Thyroid gland (tissue), 4 donors: ENCODE measurements at regions not wholly inside any gene's neighbourhood (a gene's known extent, or its start where the extent isn't known, plus 50 kb on each side); places are given as distances from the start of the nearest gene placed in this dataset.

Experiments used
- DNase-seq, 2 donors: peaks; one replicate each; pipeline ENCODE4 v3.0.0-alpha.2; 2019
- H3K27ac ChIP-seq, 3 donors: fragments of 200-600 bp; sonication (generic); 1 replicate in 2 of 3; 2 replicates in 1 of 3; pipeline ENCODE4 v1.5.1; 2016 to 2019; ENCODE audit warnings: mild to moderate bottlenecking in 1 of 3, moderate library complexity in 1 of 3
- H3K27me3 ChIP-seq: fragments of 200-600 bp; sonication (generic); one replicate; pipeline ENCODE4 v1.5.1; 2019
- H3K36me3 ChIP-seq, 2 donors: fragments of 200-600 bp; sonication (generic); one replicate each; pipeline ENCODE4 v1.5.1; 2016 to 2019
- H3K4me1 ChIP-seq, 2 donors: fragments of 200-600 bp; sonication (generic); one replicate each; pipeline ENCODE4 v1.5.1; 2017 to 2019
- H3K4me3 ChIP-seq, 3 donors: fragments of 200-600 bp; sonication (generic); replicated peaks in 1 of 3; 1 replicate in 2 of 3; 2 replicates in 1 of 3; pipeline ENCODE4 v1.5.1; 2016; ENCODE audit warnings: mild to moderate bottlenecking in 1 of 3
- H3K9me3 ChIP-seq: fragments of 200-600 bp; sonication (generic); one replicate; pipeline ENCODE4 v1.5.1; 2017
- POLR2A ChIP-seq, 2 donors: fragments of 450-650 bp; IDR thresholded peaks; one replicate each; pipeline ENCODE4 v1.6.1; 2017; ENCODE audit warnings: antibody characterized with exemption in 2 of 2, mild to moderate bottlenecking in 2 of 2, moderate library complexity in 1 of 2
- WGBS, 2 donors: methylation state at CpG; one replicate each; pipeline ENCODE4 v1.1.5; 2017; 5-methylcytosine and 5-hydroxymethylcytosine counted together
- intact Hi-C: fragments of 100-400 bp; cut with DNase I; formaldehyde crosslinking; loops from one replicate; pipeline ENCODE4 v1.15.1; 2023
- TF ChIP-seq, protein P1 (sequence below), 6 experiments: fragments of 200-600 bp in 3 of 6; fragments of 450-650 bp in 3 of 6; sonication (generic) in 3 of 6; IDR thresholded peaks; one replicate each; pipeline ENCODE4 v1.5.1; 2016 to 2019; ENCODE audit warnings: antibody characterized with exemption in 6 of 6, mild to moderate bottlenecking in 2 of 6, inconsistent platforms in 1 of 6, moderate library complexity in 1 of 6

DNA sequence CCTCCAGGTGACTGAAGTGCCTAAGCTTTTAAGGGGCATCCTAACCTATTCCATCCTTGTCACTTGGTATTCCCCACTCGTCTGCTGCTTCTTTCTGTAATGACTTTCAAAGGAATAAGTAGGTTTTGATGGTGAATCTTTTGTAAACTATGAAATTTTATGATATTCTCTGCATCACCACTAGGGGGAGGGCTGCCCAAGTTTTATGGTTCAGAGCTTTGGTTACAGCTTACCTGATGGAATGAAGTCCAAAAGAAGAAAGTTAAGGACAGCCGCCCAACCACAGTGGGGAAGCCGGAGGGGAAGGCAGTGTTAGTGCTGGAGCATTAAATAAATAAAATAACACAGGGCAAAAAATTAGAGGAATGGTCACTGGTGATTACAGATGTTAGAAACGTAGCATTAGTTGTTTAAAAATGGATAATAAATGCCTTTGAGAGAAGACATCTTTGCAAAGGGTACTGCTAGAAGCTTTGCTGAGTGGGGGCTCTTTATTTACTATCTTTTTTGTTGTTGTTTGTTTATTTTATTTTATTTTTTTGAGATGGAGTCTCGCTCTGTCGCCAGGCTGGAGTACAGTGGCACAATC is 204.9 kb downstream of the GBA3 start:
- Histone ChIP-seq H3K36me3 (no peaks in the 10 kb centered on the region), H3K27ac (no peak overlapping the region), H3K27me3 (no peaks in the 10 kb centered on the region), H3K4me3 (no peak overlapping the region), H3K9me3 (no peaks in the 10 kb centered on the region), H3K4me1 (no peaks in the 10 kb centered on the region)
- WGBS, 2 donors = 49 to 54% methylated on average over 6 of the region's 6 CpGs
- peak; percentile 6 to 40 for DNase-seq
- TF ChIP-seq, protein P1, sequence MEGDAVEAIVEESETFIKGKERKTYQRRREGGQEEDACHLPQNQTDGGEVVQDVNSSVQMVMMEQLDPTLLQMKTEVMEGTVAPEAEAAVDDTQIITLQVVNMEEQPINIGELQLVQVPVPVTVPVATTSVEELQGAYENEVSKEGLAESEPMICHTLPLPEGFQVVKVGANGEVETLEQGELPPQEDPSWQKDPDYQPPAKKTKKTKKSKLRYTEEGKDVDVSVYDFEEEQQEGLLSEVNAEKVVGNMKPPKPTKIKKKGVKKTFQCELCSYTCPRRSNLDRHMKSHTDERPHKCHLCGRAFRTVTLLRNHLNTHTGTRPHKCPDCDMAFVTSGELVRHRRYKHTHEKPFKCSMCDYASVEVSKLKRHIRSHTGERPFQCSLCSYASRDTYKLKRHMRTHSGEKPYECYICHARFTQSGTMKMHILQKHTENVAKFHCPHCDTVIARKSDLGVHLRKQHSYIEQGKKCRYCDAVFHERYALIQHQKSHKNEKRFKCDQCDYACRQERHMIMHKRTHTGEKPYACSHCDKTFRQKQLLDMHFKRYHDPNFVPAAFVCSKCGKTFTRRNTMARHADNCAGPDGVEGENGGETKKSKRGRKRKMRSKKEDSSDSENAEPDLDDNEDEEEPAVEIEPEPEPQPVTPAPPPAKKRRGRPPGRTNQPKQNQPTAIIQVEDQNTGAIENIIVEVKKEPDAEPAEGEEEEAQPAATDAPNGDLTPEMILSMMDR (IDR thresholded peaks at IDR 0.05) = peak; percentile 59 to 85 (median 71)
- no peak for TF ChIP-seq POLR2A (IDR thresholded peaks at IDR 0.05)
- intact Hi-C loops = no loop called here

DNA sequence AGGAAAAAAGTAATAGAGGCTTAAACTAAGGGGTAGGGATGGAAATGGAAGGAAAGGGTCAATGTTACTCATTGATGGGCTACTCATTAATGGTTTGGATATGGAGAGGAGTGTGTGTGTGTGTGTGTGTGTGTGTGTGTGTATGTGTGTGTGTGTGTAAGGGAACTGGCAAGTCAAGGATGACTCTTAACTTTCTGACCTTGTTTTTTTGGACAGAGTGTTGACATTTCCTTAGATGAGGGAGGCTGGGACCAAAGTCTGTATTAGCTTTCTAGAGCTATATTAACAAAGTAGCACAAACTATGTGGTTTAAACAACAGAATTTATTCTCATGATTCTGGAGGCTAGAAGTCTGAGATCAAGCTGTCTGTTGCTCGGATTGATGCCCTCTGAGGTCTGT is 202.7 kb downstream of the GBA3 start:
- H3K36me3 ChIP-seq = no peaks in the 10 kb centered on the region
- no peak overlapping the region for H3K27ac ChIP-seq
- H3K4me1 ChIP-seq = no peaks in the 10 kb centered on the region
- no peak overlapping the region for H3K4me3 ChIP-seq
- TF ChIP-seq POLR2A (IDR thresholded peaks at IDR 0.05) = no peak
- TF ChIP-seq, protein P1 (IDR thresholded peaks at IDR 0.05) = no peak
- no peak for DNase-seq
- H3K27me3 ChIP-seq = no peaks in the 10 kb centered on the region
- 86 to 100% methylated on average over 1 of the region's 1 CpG for WGBS, 2 donors
- no peaks in the 10 kb centered on the region for H3K9me3 ChIP-seq
- intact Hi-C loops = no loop called here

DNA sequence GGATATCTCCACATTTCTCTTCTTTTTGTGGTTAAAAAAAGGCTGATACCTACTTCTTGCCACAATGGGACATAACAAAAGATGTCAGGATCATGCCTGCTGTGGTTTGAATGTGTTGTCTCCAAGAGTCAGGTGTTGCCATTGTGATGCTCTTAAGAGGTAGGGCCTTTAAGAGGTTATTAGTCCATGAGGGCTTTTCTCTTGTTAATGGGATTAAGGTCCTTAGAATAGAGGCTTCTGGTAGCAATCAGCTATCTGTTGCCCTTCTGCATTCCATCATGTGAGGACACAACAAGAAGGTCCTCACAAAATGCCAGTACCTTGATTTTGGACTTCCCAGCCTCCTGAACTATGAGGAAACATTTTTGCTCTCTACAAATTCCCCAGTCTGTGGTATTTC is 191.4 kb downstream of the GBA3 start:
- intact Hi-C loops = no loop called here
- no peaks in the 10 kb centered on the region for H3K9me3 ChIP-seq
- peaks cover 0 to 5% of the 10 kb centered on the region in 2 donors for H3K4me1 ChIP-seq
- no peak overlapping the region for H3K27ac ChIP-seq
- no peak overlapping the region for H3K4me3 ChIP-seq
- no peak for DNase-seq
- TF ChIP-seq, protein P1 (IDR thresholded peaks at IDR 0.05) = no peak
- no peak for TF ChIP-seq POLR2A (IDR thresholded peaks at IDR 0.05)
- no peaks in the 10 kb centered on the region for H3K27me3 ChIP-seq
- H3K36me3 ChIP-seq = no peaks in the 10 kb centered on the region

DNA sequence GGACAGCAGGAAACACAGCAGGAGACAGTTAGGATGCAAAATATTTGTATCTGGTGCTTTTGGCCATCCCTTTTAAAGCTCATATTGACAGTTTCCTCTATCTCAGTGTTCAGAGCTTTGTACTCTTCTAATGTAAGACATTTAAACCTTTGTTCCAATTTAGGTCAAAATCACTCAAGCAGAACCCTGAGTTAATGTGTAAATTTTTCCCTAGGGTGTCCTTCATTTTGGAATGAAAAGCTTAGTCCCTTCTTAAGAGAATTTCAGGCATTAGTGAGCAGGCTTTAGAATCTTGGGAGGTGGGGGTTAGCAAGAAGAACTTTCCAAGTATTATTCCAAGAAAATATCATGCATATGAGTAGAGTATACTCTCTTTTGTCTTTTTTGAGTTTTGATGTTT is 188.7 kb downstream of the GBA3 start:
- no peak for DNase-seq
- no peaks in the 10 kb centered on the region for H3K36me3 ChIP-seq
- H3K4me1 ChIP-seq = peaks cover 0 to 5% of the 10 kb centered on the region in 2 donors
- H3K9me3 ChIP-seq = no peaks in the 10 kb centered on the region
- H3K27me3 ChIP-seq = no peaks in the 10 kb centered on the region
- H3K27ac ChIP-seq = no peak overlapping the region
- intact Hi-C loops = no loop called here
- no peak for TF ChIP-seq POLR2A (IDR thresholded peaks at IDR 0.05)
- TF ChIP-seq, protein P1 (IDR thresholded peaks at IDR 0.05) = no peak
- H3K4me3 ChIP-seq = no peak overlapping the region

DNA sequence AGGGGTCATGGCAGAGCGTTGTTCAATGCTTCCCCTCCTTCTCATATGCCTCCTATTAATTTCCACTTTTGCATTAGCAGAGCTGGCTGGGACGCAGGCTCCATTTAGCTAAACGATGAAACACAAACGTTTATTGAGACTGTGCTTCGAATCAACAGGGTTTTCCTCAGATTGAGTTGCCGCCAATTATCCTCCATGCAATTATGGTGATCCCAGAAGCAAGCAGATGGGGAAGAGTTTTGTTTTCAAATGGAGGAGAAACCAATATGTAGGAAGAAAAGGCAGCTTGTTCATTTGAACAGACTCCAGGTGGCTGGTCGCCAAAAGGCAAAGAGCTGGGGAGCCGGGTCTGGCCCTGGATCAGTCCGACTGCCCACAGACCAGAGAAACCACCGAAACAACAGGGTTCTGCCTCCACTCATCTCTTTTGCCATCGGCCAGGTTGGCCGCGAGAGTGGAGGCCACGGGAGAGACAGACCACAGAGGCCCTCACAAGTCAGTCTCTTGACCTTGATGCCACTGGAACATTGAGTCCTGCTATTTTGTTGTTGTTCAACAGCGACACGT is 184.8 kb downstream of the GBA3 start:
- no peak for DNase-seq
- Histone ChIP-seq H3K27me3 (no peaks in the 10 kb centered on the region), H3K4me1 (no peaks in the 10 kb centered on the region), H3K36me3 (no peaks in the 10 kb centered on the region), H3K4me3 (no peak overlapping the region), H3K27ac (no peak overlapping the region), H3K9me3 (no peaks in the 10 kb centered on the region)
- intact Hi-C loops = no loop called here
- no peak for TF ChIP-seq POLR2A (IDR thresholded peaks at IDR 0.05)
- TF ChIP-seq, protein P1 (IDR thresholded peaks at IDR 0.05) = no peak
- WGBS, 2 donors = 87% methylated on average over 16 of the region's 16 CpGs
